ENCODE measurements at regions not wholly inside any gene's neighbourhood (a gene's known extent, or its start where the extent isn't known, plus 50 kb on each side); places are given as distances from the start of the nearest gene placed in this dataset.

GRCh38 chrX:40326186-40326965 is 228.6 kb upstream of the BCOR start:
- no peak overlapping the region for H3K9ac ChIP-seq (ENCODE audit: low read length)

More at GRCh38 chrX:40326186-40326965, 228.6 kb upstream of the BCOR start:
- 90% methylated on average over 2 of the region's 8 CpGs for WGBS (ENCODE audit: insufficient coverage)
- Histone ChIP-seq H3K9me3 (ENCODE audit: control extremely low read depth in 1 of 3, control insufficient read depth in 2 of 3, insufficient read depth in 1 of 3, low read length in 2 of 3) (no peaks in the 10 kb centered on the region), H3K4me1 (ENCODE audit: control insufficient read depth in 2 of 2, insufficient read depth in 2 of 2, low read length in 2 of 2) (no peaks in the 10 kb centered on the region), H3K79me2 (ENCODE audit: control insufficient read depth, insufficient read depth, low read length) (no peaks in the 10 kb centered on the region), H3K36me3 (replicated peaks in 1 of 2; ENCODE audit: control extremely low read depth in 1 of 2, control insufficient read depth in 1 of 2, extremely low read depth in 1 of 2, insufficient read depth in 2 of 2, low read length in 1 of 2) (no peaks in the 10 kb centered on the region), H3K27ac (ENCODE audit: low read length in 2 of 2) (no peak overlapping the region), H4K20me1 (ENCODE audit: control insufficient read depth, insufficient read depth, low read length, poor library complexity, severe bottlenecking) (no peaks in the 10 kb centered on the region), H3K27me3 (replicated peaks in 1 of 4; ENCODE audit: control extremely low read depth in 1 of 4, control insufficient read depth in 3 of 4, insufficient read depth in 4 of 4, low read length in 3 of 4) (no peaks in the 10 kb centered on the region), H2AFZ (ENCODE audit: insufficient read depth, low read depth, low read length, poor library complexity, severe bottlenecking) (no peak overlapping the region), H3K4me3 (ENCODE audit: control extremely low read depth in 1 of 5, extremely low read depth in 1 of 5, insufficient read depth in 1 of 5, low read depth in 2 of 5, low read length in 4 of 5) (no peak overlapping the region), H3K4me2 (replicated peaks; ENCODE audit: low read depth, low read length, poor library complexity, severe bottlenecking) (no peak overlapping the region)
- ChIA-PET POLR2A (no interaction called here), CTCF (no interaction called here)
- Mint-ChIP-seq H3K9me3 (ENCODE audit: insufficient read depth) (peaks cover under 1% of the 10 kb centered on the region), H3K27ac (no peak overlapping the region), H3K4me3 (no peak overlapping the region), H3K27me3 (no peaks in the 10 kb centered on the region), H3K4me1 (no peaks in the 10 kb centered on the region)
- ATAC-seq (ENCODE audit: low read depth) = no peak
- no peak for DNase-seq
- intact Hi-C loops (cut with micrococcal nuclease) = no loop called here
- TF ChIP-seq CTCF (IDR thresholded peaks at IDR 0.05) (no peak), EZH2 (IDR thresholded peaks at IDR 0.05; ENCODE audit: borderline replicate concordance, insufficient read depth, low read depth, low read length, poor library complexity, severe bottlenecking) (no peak)
